ENCODE measurements at regions not wholly inside any gene's neighbourhood (a gene's known extent, or its start where the extent isn't known, plus 50 kb on each side); places are given as distances from the start of the nearest gene placed in this dataset.

DNA sequence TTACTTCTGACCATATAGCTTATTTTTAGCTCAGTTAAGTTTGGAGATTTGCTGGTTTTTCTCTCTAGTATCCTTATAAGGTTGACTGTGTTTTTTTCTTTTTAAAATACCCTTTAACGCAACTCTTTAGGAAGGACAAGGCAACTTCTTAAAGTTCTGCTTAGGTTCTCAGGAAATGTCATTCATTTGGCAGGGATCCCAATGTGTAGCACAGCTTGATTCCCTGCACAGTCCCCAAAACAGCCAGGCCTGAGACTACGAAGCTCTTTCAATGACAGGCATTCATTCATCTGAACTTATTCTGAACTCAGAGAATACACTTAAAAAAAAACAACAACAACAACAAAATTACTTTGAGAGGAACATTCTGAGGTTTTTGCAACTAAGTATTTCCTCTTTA lies 1765.8 kb downstream of the PCDH7 start:
- no peak for DNase-seq

DNA sequence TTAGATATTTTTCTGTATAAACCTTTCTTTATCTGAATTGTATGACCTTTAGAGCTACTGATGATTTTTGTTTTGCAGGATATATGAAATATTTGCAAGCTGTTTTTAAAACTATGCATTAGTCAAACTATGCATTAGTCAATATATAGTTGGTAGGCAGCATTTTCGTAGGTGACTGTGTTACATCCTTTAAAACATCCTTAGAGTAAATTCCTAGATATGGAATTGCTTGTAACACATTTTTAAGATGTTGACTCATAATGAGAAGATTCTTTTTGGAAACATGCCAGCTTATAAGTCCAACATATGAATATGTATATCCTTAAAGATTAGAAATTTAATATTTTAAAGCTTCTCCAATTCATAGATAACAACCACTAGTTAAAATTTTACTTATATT lies 1768.5 kb downstream of the PCDH7 start:
- DNase-seq, result no peak

DNA sequence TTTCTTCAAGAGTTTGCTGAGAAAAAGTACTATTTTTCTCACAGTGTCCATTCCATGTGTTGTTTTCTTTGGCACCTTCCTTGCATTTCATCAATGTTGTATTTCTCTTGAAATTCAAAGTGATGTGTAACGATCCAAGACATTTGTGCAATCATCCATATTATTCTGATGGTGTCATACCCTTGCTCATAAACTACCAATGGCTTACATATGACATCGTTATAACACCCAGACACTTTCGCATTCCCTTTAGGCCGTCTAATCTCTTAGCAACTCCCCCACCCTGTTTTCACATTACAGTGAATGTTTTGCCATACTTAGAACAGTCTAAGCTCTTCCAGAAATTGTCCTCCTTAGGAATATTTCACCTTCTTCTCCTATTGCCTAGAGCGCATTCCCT lies 1779.0 kb downstream of the PCDH7 start:
- no peak for DNase-seq

DNA sequence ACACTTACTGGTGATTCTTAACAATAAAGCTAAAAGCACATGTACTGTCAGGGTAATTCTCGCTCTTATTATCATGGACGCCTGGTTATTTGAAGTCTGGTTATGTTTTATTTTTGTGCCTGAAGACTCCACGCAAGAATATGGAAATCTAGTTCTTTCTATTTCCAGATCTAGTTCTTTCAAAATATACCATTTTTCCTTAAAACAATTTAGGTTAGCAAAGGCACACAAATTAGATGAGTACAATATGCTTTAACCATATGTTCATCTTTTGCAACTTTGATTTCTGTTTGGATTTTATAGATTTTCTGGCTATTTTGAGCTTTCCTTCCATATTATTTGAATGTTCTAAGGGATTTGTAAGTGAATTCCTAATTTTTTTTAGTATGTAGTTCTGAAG lies 1783.1 kb downstream of the PCDH7 start:
- no peak for DNase-seq

DNA sequence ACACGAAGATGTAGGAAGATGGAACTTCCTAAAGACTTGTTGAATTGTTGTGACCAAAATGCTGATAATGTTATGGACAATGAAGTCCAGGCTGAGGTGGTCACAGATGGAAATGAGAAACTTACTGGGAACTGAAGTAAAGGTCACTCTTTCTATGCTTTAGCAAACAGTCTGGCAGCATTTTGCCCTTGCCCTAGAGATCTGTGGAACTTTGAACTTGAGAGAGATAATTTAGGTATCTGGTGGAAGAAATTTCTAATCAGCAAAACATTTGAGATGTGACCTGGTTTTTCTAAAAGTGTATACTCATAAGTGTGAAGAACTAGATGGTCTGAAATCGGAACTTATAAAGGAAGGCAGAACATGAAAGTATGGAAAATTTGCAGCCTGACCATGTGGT lies 1785.9 kb downstream of the PCDH7 start:
- no peak for DNase-seq

DNA sequence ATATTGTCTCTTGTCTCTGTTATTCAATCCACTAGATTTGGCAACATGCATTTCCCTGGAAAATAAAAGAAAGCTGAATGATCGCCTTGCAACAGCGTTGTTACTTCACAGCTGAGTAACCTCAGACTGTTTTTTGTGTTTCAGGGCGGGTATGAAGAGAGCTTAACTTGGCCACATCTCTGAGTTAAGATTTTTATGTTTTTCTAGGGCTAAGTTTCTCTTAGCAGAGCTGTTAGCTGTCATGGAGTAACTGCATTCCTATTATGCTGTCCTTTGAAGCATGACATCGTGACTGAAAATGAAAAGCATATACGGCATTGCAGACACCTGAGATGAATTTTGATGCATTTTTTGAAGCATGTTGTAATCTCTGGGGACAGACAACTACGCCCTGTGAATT lies 1798.9 kb downstream of the PCDH7 start:
- DNase-seq, result no peak

DNA sequence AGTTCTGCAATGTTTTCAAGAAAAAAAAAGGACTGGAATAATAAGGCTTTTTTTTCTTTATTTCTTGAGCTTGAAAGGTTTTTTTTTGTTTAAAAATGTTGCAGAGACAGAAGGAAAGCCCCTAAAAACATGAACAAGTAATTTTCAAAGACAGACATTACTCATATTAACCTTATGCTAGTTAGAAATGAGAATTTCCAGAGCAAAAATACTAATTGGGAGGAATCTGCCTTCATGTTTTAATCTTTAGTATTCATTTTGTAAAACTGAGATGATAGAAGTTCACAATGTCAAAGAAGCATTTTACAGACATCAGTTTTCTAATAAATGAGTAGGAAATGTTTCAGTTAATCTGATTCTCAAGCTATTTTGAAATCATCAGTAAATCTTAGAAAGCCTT lies 1805.3 kb downstream of the PCDH7 start:
- no peak for DNase-seq

DNA sequence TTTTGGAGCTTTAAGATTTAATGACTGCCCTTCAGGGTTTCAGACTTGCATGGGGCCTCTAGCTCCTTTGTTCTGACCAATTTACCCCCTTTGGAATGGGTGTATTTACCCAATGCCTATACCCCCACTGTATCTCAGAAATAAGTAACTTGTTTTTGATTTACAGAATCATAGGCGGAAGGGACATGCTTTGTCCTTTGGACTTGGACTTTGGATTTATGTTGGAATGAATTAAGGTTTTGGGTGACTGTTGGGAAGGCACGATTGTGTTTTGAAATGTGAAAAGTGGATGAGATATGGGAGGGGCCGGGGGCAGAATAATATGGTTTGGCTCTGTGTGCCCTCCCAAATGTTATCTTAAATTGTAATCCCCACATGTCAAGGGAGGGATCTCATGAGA lies 1824.7 kb downstream of the PCDH7 start:
- no peak for DNase-seq

DNA sequence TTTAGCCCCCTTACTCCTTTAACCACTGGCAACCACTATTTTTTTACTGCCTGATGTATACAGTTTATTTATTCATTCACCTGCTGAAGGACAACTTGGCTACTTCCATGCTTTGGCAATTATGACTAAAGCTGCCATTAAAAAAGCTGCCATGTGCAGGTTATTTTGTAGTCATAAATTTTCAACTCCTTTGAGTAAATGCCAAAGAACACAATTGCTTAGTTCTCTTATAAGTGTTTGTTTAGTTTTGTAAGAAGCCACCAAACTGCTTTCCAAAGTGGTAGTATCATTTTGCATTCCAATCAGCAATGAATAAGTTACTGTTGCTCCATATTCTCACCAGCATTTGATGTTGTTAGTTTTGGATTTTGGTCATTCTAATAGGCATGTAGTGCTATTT lies 1831.8 kb downstream of the PCDH7 start:
- no peak for DNase-seq

DNA sequence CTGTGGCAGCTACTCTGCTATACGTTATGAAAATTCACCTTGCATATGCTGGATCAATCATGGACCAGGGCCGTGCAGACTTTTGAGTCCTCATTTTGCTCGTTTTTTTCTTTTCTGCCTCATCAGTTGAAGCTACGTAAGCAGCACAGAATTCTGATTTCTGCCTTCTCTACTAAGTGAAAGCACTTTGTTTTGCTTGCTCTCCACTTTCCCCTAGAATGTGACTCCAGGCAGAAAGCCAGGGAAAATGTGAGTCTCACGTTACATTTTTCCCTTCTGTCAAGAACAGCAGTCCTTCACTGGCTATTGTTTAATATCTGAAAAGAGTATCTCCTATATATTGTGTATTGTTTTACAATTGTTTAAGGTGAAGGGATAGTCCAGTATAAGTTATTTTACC lies 1840.1 kb downstream of the PCDH7 start:
- DNase-seq, result no peak

DNA sequence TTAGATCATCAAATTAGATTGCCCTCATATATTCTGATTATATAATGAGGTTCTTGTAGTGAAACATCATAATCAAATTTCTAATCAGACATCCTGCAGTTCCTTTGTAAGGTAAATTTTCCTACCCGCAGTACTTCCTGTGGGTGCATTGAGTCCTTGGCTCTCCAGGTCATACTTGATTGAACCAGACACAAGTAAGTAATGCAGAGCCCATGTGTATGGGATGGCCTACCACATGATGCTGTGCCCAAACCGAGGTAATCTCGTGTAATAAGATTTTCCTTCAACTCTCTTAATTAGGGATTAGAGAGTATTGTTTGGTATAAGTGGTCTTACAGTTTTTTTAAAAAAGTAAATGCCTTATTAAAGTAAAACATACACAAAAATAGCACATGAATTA lies 1841.8 kb downstream of the PCDH7 start:
- DNase-seq, result no peak

DNA sequence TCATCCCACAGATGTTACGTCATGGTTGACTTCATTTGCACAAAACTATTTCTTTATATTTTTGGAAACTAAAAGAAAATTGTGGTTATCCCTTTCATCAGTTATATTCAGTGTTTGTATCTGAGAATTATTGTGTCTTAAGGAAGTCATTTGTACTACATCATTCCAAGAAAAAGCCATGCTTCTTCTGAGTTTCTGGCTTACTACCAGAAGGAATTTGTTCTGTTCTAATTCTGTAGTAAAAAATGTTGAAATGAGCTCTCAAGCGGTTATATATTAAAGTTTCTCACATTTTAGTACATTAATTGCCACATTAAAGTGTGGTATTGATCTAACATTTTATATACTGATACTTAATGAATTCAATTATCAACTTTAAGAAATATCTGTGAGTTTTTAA lies 1844.5 kb downstream of the PCDH7 start:
- DNase-seq, result no peak

DNA sequence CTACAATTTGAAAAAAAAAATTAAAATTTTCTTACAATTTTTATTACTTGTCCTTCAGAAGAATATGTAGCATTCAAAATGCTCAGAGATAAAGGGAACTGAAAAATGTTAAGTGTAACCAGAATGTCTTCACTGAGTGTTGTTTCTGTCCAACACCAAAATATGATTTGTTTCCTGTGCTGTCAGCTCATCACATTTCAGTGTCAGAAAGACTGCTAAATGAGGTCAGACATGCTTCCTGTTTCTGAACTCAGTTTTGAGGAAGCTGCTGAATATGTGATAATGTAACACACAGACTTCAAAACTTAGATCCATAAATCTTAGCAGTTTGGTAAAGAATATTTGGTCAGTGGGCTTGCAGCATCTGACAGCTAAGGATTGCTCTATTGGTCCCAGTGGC lies 1849.7 kb downstream of the PCDH7 start:
- DNase-seq, result no peak

DNA sequence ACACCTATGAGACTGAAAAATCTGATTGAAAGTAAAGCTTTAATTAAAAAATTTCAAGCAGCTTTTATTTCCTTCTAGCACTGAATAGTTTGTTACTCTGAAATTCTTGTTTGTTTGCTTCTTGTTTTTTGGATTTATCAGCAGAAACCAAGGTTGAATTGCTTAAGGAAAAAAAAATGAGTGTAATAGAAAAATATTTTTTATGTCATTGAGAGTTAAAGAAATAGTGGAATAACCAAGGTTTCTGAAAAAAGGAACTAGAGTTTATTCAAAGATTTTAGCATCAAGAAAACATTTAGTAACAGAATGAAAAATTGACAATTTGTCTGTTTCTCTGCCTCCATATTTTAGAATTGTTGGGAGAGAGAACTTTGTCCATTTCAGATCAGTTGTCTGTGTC lies 1852.2 kb downstream of the PCDH7 start:
- no peak for DNase-seq

DNA sequence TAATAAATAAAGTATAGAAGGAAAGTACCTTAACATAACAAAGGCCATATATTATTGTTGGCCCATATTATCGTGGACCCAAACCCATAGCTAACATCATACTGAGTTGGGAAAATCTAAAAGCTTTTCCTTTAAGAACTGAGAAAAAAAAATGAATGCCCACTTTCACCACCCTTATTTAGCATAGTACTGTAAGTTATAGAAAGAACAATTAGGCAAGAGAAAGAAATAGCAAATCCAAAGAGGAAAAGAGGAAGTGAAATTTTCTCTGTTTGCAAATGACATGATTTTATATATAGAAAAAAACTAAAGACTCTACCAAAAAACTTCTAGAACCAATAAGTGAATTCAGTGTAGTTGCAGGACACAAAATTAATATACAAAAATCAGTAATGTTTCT lies 1854.6 kb downstream of the PCDH7 start:
- no peak for DNase-seq

DNA sequence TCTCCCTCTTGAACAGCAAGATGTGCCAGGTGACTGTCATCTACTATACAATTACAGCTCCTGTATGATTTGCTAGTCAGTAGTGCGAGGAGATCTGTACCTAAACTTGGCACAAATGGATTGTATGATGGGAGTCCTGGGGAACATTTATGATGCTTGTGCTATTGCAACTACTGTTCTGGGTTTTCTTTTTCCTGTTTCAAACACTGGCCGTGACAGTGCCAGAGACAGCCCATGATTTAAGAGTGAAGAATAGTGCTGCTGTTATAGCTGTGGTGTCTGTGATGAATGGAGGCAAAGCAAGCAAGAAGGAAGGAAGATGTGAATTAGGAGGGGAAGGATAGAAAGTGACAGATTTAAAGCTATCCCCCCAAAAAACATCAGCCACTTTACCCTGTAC lies 1868.9 kb downstream of the PCDH7 start:
- DNase-seq, result no peak

DNA sequence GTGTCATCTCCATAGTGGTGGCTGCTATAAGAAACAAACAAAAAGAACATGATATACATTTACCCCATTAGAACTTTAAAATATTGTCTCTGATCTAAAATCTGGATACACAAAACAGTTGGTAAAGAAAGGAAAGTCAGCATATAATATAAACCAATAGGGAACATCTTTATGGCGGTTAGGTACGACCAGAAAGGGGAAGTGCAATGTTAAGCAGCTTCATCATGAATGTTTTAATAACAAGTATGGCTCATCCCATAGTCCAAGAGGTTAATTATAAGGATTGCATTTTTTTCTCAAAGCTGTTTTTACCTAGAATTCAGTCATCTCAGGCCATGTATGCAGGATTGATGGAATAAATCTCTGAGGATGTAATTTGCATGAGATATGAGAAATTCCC lies 1869.7 kb downstream of the PCDH7 start:
- no peak for DNase-seq

DNA sequence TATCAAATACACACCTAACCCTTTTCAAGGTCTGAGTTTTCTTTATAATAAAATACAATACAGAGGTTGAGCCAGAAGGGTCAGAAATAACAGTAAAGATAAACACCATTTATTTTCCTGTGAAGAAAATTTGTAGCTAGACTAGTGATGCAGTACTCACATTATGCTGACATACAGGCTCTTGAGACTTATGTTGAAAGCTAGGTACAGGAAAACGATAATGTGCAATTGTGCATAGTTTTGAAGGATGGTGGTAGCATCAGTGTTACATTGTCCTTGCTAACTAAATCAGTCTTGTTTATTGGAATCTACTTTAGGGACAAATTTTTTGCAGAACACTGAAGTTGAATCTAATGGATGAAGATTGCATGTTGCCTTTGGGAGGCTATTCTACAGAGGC lies 1877.2 kb downstream of the PCDH7 start:
- DNase-seq, result no peak

DNA sequence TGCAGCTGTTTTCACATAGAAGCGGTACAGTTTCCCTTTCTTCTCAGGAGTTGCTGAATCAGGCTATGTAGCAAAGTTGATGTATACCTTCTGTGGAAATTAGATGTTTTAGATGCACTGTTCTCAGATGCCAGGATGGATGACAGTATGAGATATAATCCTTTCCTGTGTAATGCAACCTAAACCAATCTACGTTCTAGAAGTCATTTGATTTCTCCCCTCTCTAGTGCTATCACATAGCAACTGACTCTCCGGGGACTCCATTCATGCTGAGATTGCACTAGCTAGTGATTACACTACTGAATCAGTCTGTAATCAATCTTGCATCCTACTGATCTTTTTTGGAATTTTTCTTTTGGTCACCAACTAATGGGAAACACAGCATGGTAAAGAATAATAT lies 1881.7 kb downstream of the PCDH7 start:
- no peak for DNase-seq

DNA sequence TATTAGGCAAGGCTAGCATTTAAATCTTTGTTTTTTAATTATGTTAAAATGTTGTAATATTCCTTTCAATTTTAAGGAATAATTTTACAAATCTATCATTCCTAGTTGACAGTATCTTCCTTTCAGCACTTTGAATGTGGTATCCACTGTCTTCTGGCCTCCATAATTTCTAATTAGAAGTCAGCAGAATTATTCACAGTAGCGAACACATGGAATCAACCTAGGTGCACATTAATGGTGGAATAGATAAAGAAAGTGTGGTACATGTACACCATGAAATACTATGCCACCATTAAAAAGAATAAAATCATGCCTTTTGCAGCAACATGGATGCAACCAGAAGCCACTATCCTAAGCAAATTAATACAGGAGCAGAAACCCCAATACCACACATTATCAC lies 1887.8 kb downstream of the PCDH7 start:
- no peak for DNase-seq

DNA sequence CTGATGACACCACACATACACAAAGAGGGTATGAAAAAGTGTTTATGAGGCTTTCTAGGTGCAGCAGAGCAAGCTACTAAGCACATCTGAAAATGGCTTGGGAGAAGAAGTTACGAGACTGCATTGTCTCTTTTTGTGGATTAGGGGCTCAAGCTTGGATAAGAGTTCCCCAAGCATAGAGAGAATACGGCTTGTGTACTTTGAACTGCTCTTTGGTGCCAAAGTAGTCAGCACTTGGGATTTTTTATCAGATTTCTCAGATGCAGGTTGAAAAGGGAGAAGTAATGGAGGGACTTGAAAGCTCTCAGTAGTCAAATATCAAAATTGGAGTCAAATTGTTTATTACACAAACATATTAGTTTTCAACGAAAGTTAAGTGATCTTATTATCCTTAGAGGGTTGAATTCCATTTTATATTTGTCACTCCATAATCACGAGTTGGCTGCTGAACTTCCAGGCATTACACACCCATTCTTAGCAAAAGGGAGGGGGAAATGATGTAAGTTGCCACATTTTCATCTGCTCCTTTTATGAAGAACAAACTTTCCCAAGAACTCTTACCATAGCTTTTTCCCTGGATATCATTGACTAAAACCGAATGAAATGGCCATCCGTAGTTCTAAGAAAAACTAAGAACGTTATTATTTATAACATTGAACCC lies 1904.9 kb downstream of the PCDH7 start:
- DNase-seq, result no peak

DNA sequence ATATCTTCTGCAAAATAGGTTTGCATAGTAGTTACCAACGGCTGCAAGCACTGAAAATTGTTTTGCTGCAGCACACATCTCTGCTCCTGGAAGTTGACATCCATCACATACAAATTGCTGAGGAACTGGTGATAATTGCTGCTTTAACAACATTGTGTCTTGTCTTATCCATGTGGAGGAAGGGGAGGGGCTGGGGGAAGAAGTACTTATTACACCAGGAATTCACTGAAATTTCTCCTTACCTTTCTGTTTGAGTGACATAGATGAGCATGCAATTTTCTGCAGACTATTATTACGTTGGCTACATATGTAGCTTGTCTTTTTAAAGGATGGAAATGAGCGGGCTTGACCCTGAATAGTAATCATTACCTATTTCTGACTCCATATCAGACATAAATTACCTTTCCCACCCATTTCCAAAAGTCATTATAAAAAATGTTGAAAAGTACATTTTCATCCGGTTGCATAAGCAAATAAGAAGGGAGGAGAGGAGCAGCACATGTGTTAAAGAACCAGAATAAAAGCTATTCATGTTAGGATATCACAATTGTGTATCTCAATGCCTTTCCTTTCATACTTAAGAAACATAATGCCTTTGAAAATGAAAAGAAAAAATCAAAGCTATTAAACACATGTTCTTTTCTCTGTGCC lies 1905.6 kb downstream of the PCDH7 start:
- DNase-seq, result no peak

DNA sequence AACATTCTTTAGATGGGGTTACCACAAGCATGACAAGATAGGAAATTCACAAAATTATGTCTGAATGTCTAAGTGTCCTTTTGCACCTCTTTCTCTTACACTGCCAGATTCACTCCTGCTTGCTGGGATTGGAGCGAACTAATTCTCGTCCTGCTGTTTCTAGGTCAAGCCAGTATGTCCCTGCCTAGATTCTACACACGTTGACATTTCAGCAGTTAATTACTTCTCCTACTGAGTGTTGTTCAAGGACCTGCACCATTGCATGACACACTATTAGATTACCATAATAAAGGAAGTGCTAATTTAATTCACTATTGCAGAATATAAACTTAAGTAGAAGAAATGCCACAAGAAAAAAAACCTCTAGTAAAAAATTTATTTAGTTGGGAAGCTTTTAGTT lies 1911.7 kb downstream of the PCDH7 start:
- DNase-seq, result no peak

DNA sequence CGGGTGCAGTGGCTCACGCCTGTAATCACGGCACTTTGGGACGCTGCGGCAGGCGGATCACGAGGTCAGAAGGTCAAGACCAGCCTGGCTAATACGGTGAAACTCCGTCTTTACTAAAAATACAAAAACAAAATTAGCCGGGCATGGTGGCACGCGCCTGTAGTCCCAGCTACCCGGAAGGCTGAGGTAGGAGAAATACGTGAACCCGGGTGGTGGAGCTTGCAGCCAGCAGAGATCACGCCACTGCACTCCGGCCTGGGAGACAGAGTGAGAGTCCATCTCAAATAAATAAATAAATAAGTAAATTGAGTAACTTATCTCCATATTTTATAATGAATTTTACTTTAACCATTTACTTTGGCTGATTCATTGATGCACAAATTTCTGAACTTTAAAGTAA lies 1913.3 kb downstream of the PCDH7 start:
- no peak for DNase-seq

DNA sequence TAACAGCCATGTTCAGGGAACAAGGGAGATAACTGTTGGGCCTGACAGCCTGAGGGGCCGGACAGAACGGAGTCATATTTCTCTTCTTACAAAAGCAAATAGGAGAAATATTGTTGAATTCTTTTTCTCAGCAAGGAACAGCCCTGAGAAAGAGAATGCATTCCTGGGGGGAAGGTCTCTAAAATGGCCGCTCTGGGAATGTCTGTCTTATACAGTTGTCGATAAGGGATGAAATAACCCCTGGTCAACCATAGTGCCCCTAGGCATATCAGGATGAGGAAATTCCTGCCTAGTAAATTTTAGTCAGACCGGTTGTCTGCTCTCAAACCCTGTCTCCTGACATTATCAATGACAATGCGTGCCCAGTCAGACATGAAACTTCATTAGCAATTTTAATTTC lies 1925.5 kb downstream of the PCDH7 start:
- DNase-seq, result no peak
